Activated CD4-positive, alpha-beta memory T cell treated with anti-CD3 and anti-CD28 coated beads, Interleukin-2, amount 10 ng/mL, durations not matched to agents 7 days and 5 days (primary cell): ENCODE measurements at regions not wholly inside any gene's neighbourhood (a gene's known extent, or its start where the extent isn't known, plus 50 kb on each side); places are given as distances from the start of the nearest gene placed in this dataset.
"Not testable (repeated sequence)": the region's sequence is repeated elsewhere in the genome, so short reads cannot be mapped to it uniquely, and the experiment has no call there.

Experiments used
- CTCF ChIA-PET: fragments of 350-600 bp; sonication (Branson Sonifier 250); formaldehyde crosslinking; loops from one replicate; lab custom pipeline; 2021; ENCODE audit warnings: antibody characterized with exemption, inconsistent platforms; lab: Charles Lee
- POLR2A ChIA-PET: fragments of 350-600 bp; sonication (Branson Sonifier 250); formaldehyde crosslinking; loops from one replicate; lab custom pipeline; 2021; ENCODE audit warnings: antibody characterized with exemption; lab: Charles Lee
- DNase-seq: peaks from one replicate; pipeline ENCODE4 v3.0.0-alpha.2; 2020
- H3K27ac Mint-ChIP-seq: one replicate; pipeline ENCODE4 v1.8.0; 2021; ENCODE audit warnings: mild to moderate bottlenecking, mixed read lengths
- H3K27me3 Mint-ChIP-seq: one replicate; pipeline ENCODE4 v1.8.0; 2021; ENCODE audit warnings: mixed read lengths
- H3K36me3 Mint-ChIP-seq: one replicate; pipeline ENCODE4 v1.8.0; 2021; ENCODE audit warnings: low read depth, mixed read lengths
- H3K4me1 Mint-ChIP-seq: one replicate; pipeline ENCODE4 v1.8.0; 2021; ENCODE audit warnings: mixed read lengths
- H3K4me3 Mint-ChIP-seq: one replicate; pipeline ENCODE4 v1.8.0; 2021; ENCODE audit warnings: mild to moderate bottlenecking, mixed read lengths
- H3K9me3 Mint-ChIP-seq: one replicate; pipeline ENCODE4 v1.8.0; 2021; ENCODE audit warnings: mixed read lengths

- Mint-ChIP-seq H3K9me3 (no peaks in the 10 kb centered on the region), H3K27me3 (no peaks in the 10 kb centered on the region), H3K36me3 (no peaks in the 10 kb centered on the region), H3K4me3 (no peak overlapping the region), H3K4me1 (no peaks in the 10 kb centered on the region), H3K27ac (no peak overlapping the region)
- ChIA-PET CTCF (no interaction called here), POLR2A (no interaction called here)
- no peak for DNase-seq
These were observed 100.8 kb upstream of the CXorf66 start for GRCh38 chrX:140065961-140066662.

GRCh38 chrX:140064993-140065392, 99.7 kb upstream of the CXorf66 start:
- ChIA-PET CTCF (no interaction called here), POLR2A (no interaction called here)
- Mint-ChIP-seq H3K9me3 (no peaks in the 10 kb centered on the region), H3K36me3 (no peaks in the 10 kb centered on the region), H3K27ac (no peak overlapping the region), H3K4me3 (no peak overlapping the region), H3K27me3 (no peaks in the 10 kb centered on the region), H3K4me1 (no peaks in the 10 kb centered on the region)
- no peak for DNase-seq

GRCh38 chrX:140057001-140057411, 91.7 kb upstream of the CXorf66 start:
- peaks cover 2% of the 10 kb centered on the region for H3K4me1 Mint-ChIP-seq

GRCh38 chrX:140053846-140054245, 88.5 kb upstream of the CXorf66 start:
- no peaks in the 10 kb centered on the region for H3K27me3 Mint-ChIP-seq
- no peak overlapping the region for H3K4me3 Mint-ChIP-seq
- no peak overlapping the region for H3K27ac Mint-ChIP-seq
- no peaks in the 10 kb centered on the region for H3K36me3 Mint-ChIP-seq
- ChIA-PET POLR2A (no interaction called here), CTCF (no interaction called here)
- H3K9me3 Mint-ChIP-seq: no peaks in the 10 kb centered on the region
- peaks cover 2% of the 10 kb centered on the region for H3K4me1 Mint-ChIP-seq
- DNase-seq: no peak

More at GRCh38 chrX:140057001-140057411, 91.7 kb upstream of the CXorf66 start:
- ChIA-PET POLR2A (no interaction called here), CTCF (interaction anchor here (0.9 to 1.7 kb wide), 2 partner anchors 42 to 84 kb away, joined by 3 to 4 read pairs; no protein-coding TSS in a partner anchor)
- DNase-seq: peak; percentile 53
- Mint-ChIP-seq H3K4me3 (no peak overlapping the region), H3K36me3 (no peaks in the 10 kb centered on the region), H3K9me3 (no peaks in the 10 kb centered on the region), H3K27ac (no peak overlapping the region), H3K27me3 (no peaks in the 10 kb centered on the region)

GRCh38 chrX:140050906-140051305, 85.6 kb upstream of the CXorf66 start:
- H3K4me1 Mint-ChIP-seq: no peaks in the 10 kb centered on the region
- H3K27me3 Mint-ChIP-seq: no peaks in the 10 kb centered on the region
- H3K27ac Mint-ChIP-seq: no peak overlapping the region
- no peaks in the 10 kb centered on the region for H3K36me3 Mint-ChIP-seq
- ChIA-PET CTCF (no interaction called here), POLR2A (no interaction called here)
- no peak overlapping the region for H3K4me3 Mint-ChIP-seq
- H3K9me3 Mint-ChIP-seq: no peaks in the 10 kb centered on the region
- DNase-seq: no peak

- Mint-ChIP-seq H3K27ac (no peak overlapping the region), H3K27me3 (no peaks in the 10 kb centered on the region), H3K4me1 (no peaks in the 10 kb centered on the region), H3K9me3 (no peaks in the 10 kb centered on the region), H3K36me3 (no peaks in the 10 kb centered on the region), H3K4me3 (no peak overlapping the region)
- ChIA-PET POLR2A (no interaction called here), CTCF (no interaction called here)
- DNase-seq: no peak
These were observed 75.1 kb upstream of the CXorf66 start for GRCh38 chrX:140040386-140040785.

GRCh38 chrX:140038842-140039241, 73.5 kb upstream of the CXorf66 start:
- CTCF ChIA-PET: no interaction called here
- Mint-ChIP-seq H3K9me3 (no peaks in the 10 kb centered on the region), H3K4me1 (no peaks in the 10 kb centered on the region), H3K27ac (no peak overlapping the region), H3K4me3 (no peak overlapping the region), H3K27me3 (no peaks in the 10 kb centered on the region), H3K36me3 (no peaks in the 10 kb centered on the region)
- POLR2A ChIA-PET: no interaction called here
- no peak for DNase-seq

DNA sequence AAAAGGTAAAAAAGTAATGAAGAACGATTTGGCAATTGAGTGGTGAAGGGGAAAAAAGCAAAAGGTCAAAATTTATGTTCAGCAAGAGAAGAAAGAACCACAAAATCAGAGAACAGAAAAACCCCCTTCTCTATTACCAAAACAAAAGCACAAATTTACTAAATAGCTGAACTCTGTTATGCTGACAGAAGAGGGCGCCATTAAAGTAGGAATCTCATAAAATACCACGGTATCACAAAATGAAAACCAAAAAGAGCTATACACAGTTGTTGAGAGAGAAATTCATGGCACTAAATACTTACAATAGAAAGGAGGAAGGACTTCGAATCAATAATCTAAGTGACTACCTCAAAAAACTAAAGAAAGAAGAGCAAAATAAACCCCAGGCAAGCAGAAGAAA, 69.6 kb upstream of the CXorf66 start:
- CTCF ChIA-PET: no interaction called here
- H3K27me3 Mint-ChIP-seq: no peaks in the 10 kb centered on the region

GRCh38 chrX:140022482-140022881, 57.2 kb upstream of the CXorf66 start:
- H3K36me3 Mint-ChIP-seq: no peaks in the 10 kb centered on the region
- H3K4me1 Mint-ChIP-seq: no peaks in the 10 kb centered on the region
- POLR2A ChIA-PET: no interaction called here
- DNase-seq: no peak
- no peaks in the 10 kb centered on the region for H3K27me3 Mint-ChIP-seq
- H3K9me3 Mint-ChIP-seq: no peaks in the 10 kb centered on the region
- H3K4me3 Mint-ChIP-seq: no peak overlapping the region
- CTCF ChIA-PET: no interaction called here
- no peak overlapping the region for H3K27ac Mint-ChIP-seq

More for the DNA sequence above, 69.6 kb upstream of the CXorf66 start:
- Mint-ChIP-seq H3K4me1 (no peaks in the 10 kb centered on the region), H3K4me3 (no peak overlapping the region), H3K9me3 (no peaks in the 10 kb centered on the region), H3K27ac (no peak overlapping the region), H3K36me3 (no peaks in the 10 kb centered on the region)
- POLR2A ChIA-PET: no interaction called here
- DNase-seq: no peak

DNA sequence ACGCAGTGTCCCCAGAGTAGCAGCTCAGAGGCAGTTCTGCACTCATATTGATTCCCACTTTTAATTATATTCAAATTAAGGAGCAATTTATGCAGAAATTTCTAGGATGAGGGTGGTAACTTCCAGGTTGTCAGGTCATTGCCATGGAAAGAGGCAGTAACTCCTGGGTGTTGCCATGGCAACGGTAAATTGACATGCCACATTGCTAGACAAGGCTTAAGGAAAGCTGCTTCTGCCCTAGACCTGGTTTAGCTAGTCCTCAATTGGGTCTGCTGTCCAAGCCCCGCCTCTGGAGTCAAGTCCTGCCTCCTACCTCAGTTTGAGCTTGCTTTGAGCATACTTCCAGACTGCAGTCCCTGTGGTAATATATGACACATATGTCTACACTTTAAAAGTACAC, 53.8 kb upstream of the CXorf66 start:
- H3K27me3 Mint-ChIP-seq, DNase-seq, H3K4me3 Mint-ChIP-seq, H3K4me1 Mint-ChIP-seq, H3K9me3 Mint-ChIP-seq, CTCF ChIA-PET, POLR2A ChIA-PET, H3K36me3 Mint-ChIP-seq, H3K27ac Mint-ChIP-seq: not testable (repeated sequence)
